ENCODE measurements at regions not wholly inside any gene's neighbourhood (a gene's known extent, or its start where the extent isn't known, plus 50 kb on each side); places are given as distances from the start of the nearest gene placed in this dataset.

GRCh38 chr11:35079611-35080010 lies 59.4 kb upstream of the CD44 start:
- DNase-seq (ENCODE audit: low read depth in 1 of 2, low spot score in 1 of 2), result peak in 1 of 2 experiments; percentile 66
- TF ChIP-seq GABPA (IDR thresholded peaks at IDR 0.05; ENCODE audit: low read depth), result no peak
- TF ChIP-seq SPI1 (IDR thresholded peaks at IDR 0.05; ENCODE audit: borderline replicate concordance, low read depth), result no peak
- no peak for TF ChIP-seq CTCF (IDR thresholded peaks at IDR 0.05; ENCODE audit: insufficient read depth, low read length)
- no peak for TF ChIP-seq REST (IDR thresholded peaks at IDR 0.05; ENCODE audit: insufficient replicate concordance, low read depth)
- TF ChIP-seq POLR2AphosphoS5 (IDR thresholded peaks at IDR 0.05; ENCODE audit: low read depth), result no peak
- no peak overlapping the region for H3K4me3 ChIP-seq (replicated peaks; ENCODE audit: insufficient read depth, low read length)
- no peaks in the 10 kb centered on the region for H3K27me3 ChIP-seq (ENCODE audit: insufficient read depth, poor library complexity, severe bottlenecking)
- H3K27ac ChIP-seq (replicated peaks), result no peak overlapping the region

DNA sequence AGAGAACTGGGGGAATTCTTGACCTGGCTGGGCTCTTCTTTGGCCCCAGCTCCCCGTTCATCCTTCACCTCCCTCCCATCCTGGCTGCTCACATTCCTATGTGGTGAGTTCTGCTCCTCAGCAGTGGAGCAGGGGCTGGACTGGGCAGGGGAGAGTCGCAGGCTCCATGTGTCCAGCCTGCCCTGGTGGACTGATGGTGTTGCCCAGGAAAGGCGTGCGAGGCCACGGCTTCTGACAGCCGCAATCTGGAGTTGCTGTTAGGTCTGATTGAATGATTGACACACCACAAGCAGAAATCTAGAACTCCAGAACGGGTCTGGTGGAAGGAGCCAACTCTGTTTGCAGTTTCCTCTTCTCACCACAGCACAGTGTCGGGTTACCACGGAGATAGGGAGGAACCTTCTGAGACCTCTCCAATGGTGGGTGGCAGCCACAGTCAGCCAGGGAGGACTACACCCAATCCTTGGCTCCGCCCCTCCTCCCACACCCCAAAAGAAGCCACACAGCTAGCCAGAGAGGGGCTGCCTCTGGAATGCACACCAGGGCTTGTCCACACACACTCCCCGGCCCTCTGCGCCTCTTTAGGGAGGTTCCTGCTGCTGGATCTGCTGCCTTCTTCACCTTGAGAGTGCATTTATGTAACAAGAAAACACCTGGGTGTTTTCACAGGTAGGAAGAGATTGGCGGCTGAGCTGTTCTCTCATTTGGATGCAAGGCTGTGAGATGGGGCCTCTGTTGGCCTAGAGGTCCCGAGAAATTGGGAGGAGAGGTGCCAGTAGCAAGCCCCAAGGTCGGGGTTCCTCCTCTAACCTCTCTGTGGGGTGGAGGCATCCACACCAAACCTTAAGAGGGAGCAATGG lies 56.4 kb upstream of the CD44 start:
- Histone ChIP-seq H3K4me3 (replicated peaks; ENCODE audit: insufficient read depth, low read length) (no peak overlapping the region), H3K27me3 (ENCODE audit: insufficient read depth, poor library complexity, severe bottlenecking) (no peaks in the 10 kb centered on the region), H3K27ac (replicated peaks) (peak overlapping the region; percentile 83)
- DNase-seq (ENCODE audit: low read depth in 1 of 2, low spot score in 1 of 2), result peak; percentile 82 to 92
- peak; percentile 59; the same call in 1 of the 2 replicates for TF ChIP-seq POLR2AphosphoS5 (IDR thresholded peaks at IDR 0.05; ENCODE audit: low read depth)
- 0 out of 2 replicates have a peak, but pooled peaks have one; percentile 23 for TF ChIP-seq SPI1 (IDR thresholded peaks at IDR 0.05; ENCODE audit: borderline replicate concordance, low read depth)
- TF ChIP-seq CTCF (IDR thresholded peaks at IDR 0.05; ENCODE audit: insufficient read depth, low read length), result no peak
- TF ChIP-seq GABPA (IDR thresholded peaks at IDR 0.05; ENCODE audit: low read depth), result no peak

- H3K27ac ChIP-seq (replicated peaks), result peak overlapping the region; percentile 83
- H3K4me3 ChIP-seq (replicated peaks; ENCODE audit: insufficient read depth, low read length), result no peak overlapping the region
- no peak for TF ChIP-seq CTCF (IDR thresholded peaks at IDR 0.05; ENCODE audit: insufficient read depth, low read length)
- no peak for TF ChIP-seq POLR2AphosphoS5 (IDR thresholded peaks at IDR 0.05; ENCODE audit: low read depth)
- no peak for TF ChIP-seq SPI1 (IDR thresholded peaks at IDR 0.05; ENCODE audit: borderline replicate concordance, low read depth)
- TF ChIP-seq GABPA (IDR thresholded peaks at IDR 0.05; ENCODE audit: low read depth), result no peak
- TF ChIP-seq REST (IDR thresholded peaks at IDR 0.05; ENCODE audit: insufficient replicate concordance, low read depth), result no peak
- DNase-seq (ENCODE audit: low read depth in 1 of 2, low spot score in 1 of 2), result peak; percentile 6 to 68
- H3K27me3 ChIP-seq (ENCODE audit: insufficient read depth, poor library complexity, severe bottlenecking), result no peaks in the 10 kb centered on the region
These were observed 55.9 kb upstream of the CD44 start for GRCh38 chr11:35083181-35083430.
